SK-N-MC (cell line): ENCODE measurements at regions not wholly inside any gene's neighbourhood (a gene's known extent, or its start where the extent isn't known, plus 50 kb on each side); places are given as distances from the start of the nearest gene placed in this dataset.

ENCODE experiments used
- EZH2 ChIP-seq: fragments of 200-600 bp; sonication (generic); IDR thresholded peaks from one replicate; pipeline ENCODE4 v1.6.1; 2017; ENCODE audit warnings: antibody characterized with exemption
- FOXP2 ChIP-seq: optimal IDR thresholded peaks from 2 replicates; pipeline ENCODE3; 2011; ENCODE audit warnings: mild to moderate bottlenecking, moderate library complexity; ENCODE audit not compliant: insufficient read depth; ENCODE audit errors: extremely low read length, control extremely low read depth
- POLR2AphosphoS5 ChIP-seq: IDR thresholded peaks from 2 replicates; pipeline ENCODE4 v1.6.1; 2012; ENCODE audit warnings: mild to moderate bottlenecking, low read depth, low read length, borderline replicate concordance

- no peak for TF ChIP-seq EZH2
- no peak for TF ChIP-seq POLR2AphosphoS5
- TF ChIP-seq FOXP2, result no peak
Measured at GRCh38 chr5:2387250-2387633, 364.2 kb downstream of the IRX2 start.
